GM12892 (cell line): ENCODE measurements at regions not wholly inside any gene's neighbourhood (a gene's known extent, or its start where the extent isn't known, plus 50 kb on each side); places are given as distances from the start of the nearest gene placed in this dataset.

Experiments used
- POLR2A ChIP-seq: IDR thresholded peaks from 2 replicates; pipeline ENCODE4 v1.6.1; 2011; ENCODE audit warnings: low read depth, low read length, control low read depth
- POLR2AphosphoS5 ChIP-seq: IDR thresholded peaks from 2 replicates; pipeline ENCODE4 v1.6.1; 2011; ENCODE audit warnings: low read depth, low read length, control low read depth
- TAF1 ChIP-seq: IDR thresholded peaks from 2 replicates; pipeline ENCODE4 v1.6.1; 2011; ENCODE audit warnings: low read depth, mild to moderate bottlenecking, control low read depth, low read length, borderline replicate concordance

- TF ChIP-seq POLR2A, result no peak
- TF ChIP-seq TAF1, result no peak
- no peak for TF ChIP-seq POLR2AphosphoS5
Observed at GRCh38 chr1:5156416-5157120, 502.2 kb downstream of the AJAP1 start.
